Kidney epithelial cell (primary cell): ENCODE measurements at regions not wholly inside any gene's neighbourhood (a gene's known extent, or its start where the extent isn't known, plus 50 kb on each side); places are given as distances from the start of the nearest gene placed in this dataset.
"Not testable (repeated sequence)": the region's sequence is repeated elsewhere in the genome, so short reads cannot be mapped to it uniquely, and the experiment has no call there.

Experiments used
- DNase-seq: peaks from one replicate; pipeline ENCODE4 v3.0.0-alpha.2; 2010; ENCODE audit warnings: low read depth
- H3K27me3 ChIP-seq: 2 replicates; pipeline ENCODE4 v1.6.0; 2011; ENCODE audit warnings: low read length; ENCODE audit not compliant: control insufficient read depth, insufficient read depth
- H3K36me3 ChIP-seq: 2 replicates; pipeline ENCODE4 v1.5.1; 2011; ENCODE audit warnings: low read length; ENCODE audit not compliant: control insufficient read depth, insufficient read depth
- H3K4me3 ChIP-seq: 2 replicates; pipeline ENCODE4 v1.5.1; 2011; ENCODE audit warnings: low read depth, mild to moderate bottlenecking, control low read depth, low read length
- TF ChIP-seq, protein P1 (sequence below): IDR thresholded peaks from 2 replicates; pipeline ENCODE4 v1.5.1; 2011; ENCODE audit warnings: mild to moderate bottlenecking, moderate library complexity, low read length, control low read depth, inconsistent platforms; ENCODE audit not compliant: insufficient read depth, poor library complexity, severe bottlenecking

DNA sequence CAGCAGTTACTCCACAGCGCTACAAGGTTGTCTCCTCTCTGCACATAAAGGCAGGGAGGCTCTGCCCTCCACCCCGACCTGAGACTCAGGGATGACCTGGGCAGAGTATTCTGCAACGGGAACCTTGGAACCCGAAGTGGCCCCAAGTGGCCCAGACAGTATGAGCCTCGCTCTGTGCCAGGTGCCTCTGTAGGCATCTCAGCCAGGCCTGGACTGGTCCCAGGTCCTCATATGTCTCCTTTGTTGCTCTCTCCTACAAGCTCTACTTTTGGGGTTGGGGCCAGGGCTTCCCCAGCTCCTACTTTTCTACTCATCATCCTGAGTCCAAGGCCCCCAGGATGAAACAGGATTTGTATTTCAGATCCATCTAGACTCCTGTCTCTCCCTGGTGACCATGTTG is 241.5 kb upstream of the PRSS1 start:
- TF ChIP-seq, protein P1, sequence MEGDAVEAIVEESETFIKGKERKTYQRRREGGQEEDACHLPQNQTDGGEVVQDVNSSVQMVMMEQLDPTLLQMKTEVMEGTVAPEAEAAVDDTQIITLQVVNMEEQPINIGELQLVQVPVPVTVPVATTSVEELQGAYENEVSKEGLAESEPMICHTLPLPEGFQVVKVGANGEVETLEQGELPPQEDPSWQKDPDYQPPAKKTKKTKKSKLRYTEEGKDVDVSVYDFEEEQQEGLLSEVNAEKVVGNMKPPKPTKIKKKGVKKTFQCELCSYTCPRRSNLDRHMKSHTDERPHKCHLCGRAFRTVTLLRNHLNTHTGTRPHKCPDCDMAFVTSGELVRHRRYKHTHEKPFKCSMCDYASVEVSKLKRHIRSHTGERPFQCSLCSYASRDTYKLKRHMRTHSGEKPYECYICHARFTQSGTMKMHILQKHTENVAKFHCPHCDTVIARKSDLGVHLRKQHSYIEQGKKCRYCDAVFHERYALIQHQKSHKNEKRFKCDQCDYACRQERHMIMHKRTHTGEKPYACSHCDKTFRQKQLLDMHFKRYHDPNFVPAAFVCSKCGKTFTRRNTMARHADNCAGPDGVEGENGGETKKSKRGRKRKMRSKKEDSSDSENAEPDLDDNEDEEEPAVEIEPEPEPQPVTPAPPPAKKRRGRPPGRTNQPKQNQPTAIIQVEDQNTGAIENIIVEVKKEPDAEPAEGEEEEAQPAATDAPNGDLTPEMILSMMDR = no peak
- no peak for DNase-seq
- H3K36me3 ChIP-seq = no peaks in the 10 kb centered on the region
- H3K27me3 ChIP-seq = peaks cover 8% of the 10 kb centered on the region
- H3K4me3 ChIP-seq = no peak overlapping the region

GRCh38 chr7:142507066-142507465 is 242.2 kb upstream of the PRSS1 start:
- not testable (repeated sequence) for H3K27me3 ChIP-seq, DNase-seq, H3K36me3 ChIP-seq, H3K4me3 ChIP-seq

- TF ChIP-seq, protein P1 = no peak
- DNase-seq = no peak
- H3K36me3 ChIP-seq = no peaks in the 10 kb centered on the region
- no peak overlapping the region for H3K4me3 ChIP-seq
- H3K27me3 ChIP-seq = peaks cover 8% of the 10 kb centered on the region
These were observed 242.7 kb upstream of the PRSS1 start for GRCh38 chr7:142506601-142507000.

GRCh38 chr7:142503949-142504348 is 245.3 kb upstream of the PRSS1 start:
- not testable (repeated sequence) for H3K4me3 ChIP-seq, DNase-seq, H3K27me3 ChIP-seq, H3K36me3 ChIP-seq

GRCh38 chr7:142503036-142503435 is 245.2 kb upstream of the PRSS58 start:
- no peaks in the 10 kb centered on the region for H3K36me3 ChIP-seq
- peaks cover 6% of the 10 kb centered on the region for H3K27me3 ChIP-seq
- no peak overlapping the region for H3K4me3 ChIP-seq
- DNase-seq = no peak
- TF ChIP-seq, protein P1 = no peak

GRCh38 chr7:142501434-142501833 is 243.6 kb upstream of the PRSS58 start:
- H3K36me3 ChIP-seq = no peaks in the 10 kb centered on the region
- DNase-seq = no peak
- no peak overlapping the region for H3K4me3 ChIP-seq
- TF ChIP-seq, protein P1 = no peak
- H3K27me3 ChIP-seq = peaks cover 6% of the 10 kb centered on the region

- H3K27me3 ChIP-seq = peaks cover 4% of the 10 kb centered on the region
- TF ChIP-seq, protein P1 = no peak
- DNase-seq = no peak
- H3K4me3 ChIP-seq = no peak overlapping the region
- H3K36me3 ChIP-seq = no peaks in the 10 kb centered on the region
These were observed 242.5 kb upstream of the PRSS58 start for GRCh38 chr7:142500366-142500765.
